ENCODE measurements at regions not wholly inside any gene's neighbourhood (a gene's known extent, or its start where the extent isn't known, plus 50 kb on each side); places are given as distances from the start of the nearest gene placed in this dataset.

GRCh38 chr6:144617191-144617590 is 332.1 kb downstream of the UTRN start:
- H3K36me3 Mint-ChIP-seq (ENCODE audit: low read depth, unreplicated experiment): no peaks in the 10 kb centered on the region
- H3K27me3 Mint-ChIP-seq (ENCODE audit: unreplicated experiment): no peaks in the 10 kb centered on the region
- no peak for DNase-seq (ENCODE audit: low spot score)
- H3K9me3 Mint-ChIP-seq (ENCODE audit: unreplicated experiment): no peaks in the 10 kb centered on the region
- H3K4me3 Mint-ChIP-seq (ENCODE audit: unreplicated experiment): no peak overlapping the region
- peaks cover 2% of the 10 kb centered on the region for H3K4me1 Mint-ChIP-seq (ENCODE audit: unreplicated experiment)
- H3K27ac Mint-ChIP-seq (ENCODE audit: unreplicated experiment): no peak overlapping the region
- TF ChIP-seq CTCF (IDR thresholded peaks at IDR 0.05; ENCODE audit: unreplicated experiment): no peak

- DNase-seq (ENCODE audit: low spot score): no peak
- Mint-ChIP-seq H3K9me3 (ENCODE audit: unreplicated experiment) (no peaks in the 10 kb centered on the region), H3K4me3 (ENCODE audit: unreplicated experiment) (no peak overlapping the region), H3K27me3 (ENCODE audit: unreplicated experiment) (no peaks in the 10 kb centered on the region), H3K36me3 (ENCODE audit: low read depth, unreplicated experiment) (no peaks in the 10 kb centered on the region), H3K4me1 (ENCODE audit: unreplicated experiment) (peaks cover 2% of the 10 kb centered on the region), H3K27ac (ENCODE audit: unreplicated experiment) (no peak overlapping the region)
- TF ChIP-seq CTCF (IDR thresholded peaks at IDR 0.05; ENCODE audit: unreplicated experiment): no peak
These were observed 332.6 kb downstream of the UTRN start for GRCh38 chr6:144617708-144618107.

- Mint-ChIP-seq H3K9me3 (ENCODE audit: unreplicated experiment) (no peaks in the 10 kb centered on the region), H3K27ac (ENCODE audit: unreplicated experiment) (no peak overlapping the region), H3K4me1 (ENCODE audit: unreplicated experiment) (no peaks in the 10 kb centered on the region), H3K27me3 (ENCODE audit: unreplicated experiment) (no peaks in the 10 kb centered on the region), H3K36me3 (ENCODE audit: low read depth, unreplicated experiment) (no peaks in the 10 kb centered on the region), H3K4me3 (ENCODE audit: unreplicated experiment) (no peak overlapping the region)
- no peak for DNase-seq (ENCODE audit: low spot score)
- no peak for TF ChIP-seq CTCF (IDR thresholded peaks at IDR 0.05; ENCODE audit: unreplicated experiment)
These were observed 334.8 kb downstream of the UTRN start for GRCh38 chr6:144619966-144620365.

- no peaks in the 10 kb centered on the region for H3K9me3 Mint-ChIP-seq (ENCODE audit: unreplicated experiment)
- no peaks in the 10 kb centered on the region for H3K4me1 Mint-ChIP-seq (ENCODE audit: unreplicated experiment)
- no peaks in the 10 kb centered on the region for H3K36me3 Mint-ChIP-seq (ENCODE audit: low read depth, unreplicated experiment)
- no peak for DNase-seq (ENCODE audit: low spot score)
- H3K27me3 Mint-ChIP-seq (ENCODE audit: unreplicated experiment): no peaks in the 10 kb centered on the region
- no peak overlapping the region for H3K27ac Mint-ChIP-seq (ENCODE audit: unreplicated experiment)
- no peak overlapping the region for H3K4me3 Mint-ChIP-seq (ENCODE audit: unreplicated experiment)
- no peak for TF ChIP-seq CTCF (IDR thresholded peaks at IDR 0.05; ENCODE audit: unreplicated experiment)
These were observed 336.2 kb downstream of the UTRN start for GRCh38 chr6:144621332-144621731.

- TF ChIP-seq CTCF (IDR thresholded peaks at IDR 0.05; ENCODE audit: unreplicated experiment): no peak
- Mint-ChIP-seq H3K27ac (ENCODE audit: unreplicated experiment) (no peak overlapping the region), H3K27me3 (ENCODE audit: unreplicated experiment) (no peaks in the 10 kb centered on the region), H3K36me3 (ENCODE audit: low read depth, unreplicated experiment) (no peaks in the 10 kb centered on the region), H3K9me3 (ENCODE audit: unreplicated experiment) (no peaks in the 10 kb centered on the region), H3K4me3 (ENCODE audit: unreplicated experiment) (no peak overlapping the region), H3K4me1 (ENCODE audit: unreplicated experiment) (no peaks in the 10 kb centered on the region)
- DNase-seq (ENCODE audit: low spot score): no peak
These were observed 339.1 kb downstream of the UTRN start for GRCh38 chr6:144624246-144624645.

Measured in endothelial cell (in vitro differentiated cells).